IMR-90 (cell line): ENCODE measurements at regions not wholly inside any gene's neighbourhood (a gene's known extent, or its start where the extent isn't known, plus 50 kb on each side); places are given as distances from the start of the nearest gene placed in this dataset.

Experiments
- ATAC-seq: fragments of 200-7000 bp; cut with Tn5 transposase; 2 replicates; pipeline ENCODE4 v1.9.1; 2020; ENCODE audit warnings: low read depth, mild to moderate bottlenecking, moderate library complexity
- BruUV-seq: library from RNA; stranded (reverse); fragments of 400-500 nt; replicated peaks from 2 replicates; lab custom pipeline; 2021; lab: Mats Ljungman, UMichigan
- CTCF ChIA-PET: fragments of 300-600 bp; formaldehyde crosslinking; extraction: SDS; loops from one replicate; lab custom pipeline; 2021; ENCODE audit warnings: antibody characterized with exemption; lab: Yijun Ruan, JAX
- POLR2A ChIA-PET: fragments of 300-600 bp; sonication (Branson Sonifier 250); formaldehyde crosslinking; loops from one replicate; lab custom pipeline; 2022; ENCODE audit warnings: antibody characterized with exemption; ENCODE audit not compliant: unreplicated experiment; lab: Charles Lee
- DNase-seq: peaks from one replicate; pipeline ENCODE4 v3.0.0; 2013
- H2AFZ ChIP-seq: replicated peaks from 2 replicates; pipeline ENCODE3; 2013; ENCODE audit warnings: low read length, mild to moderate bottlenecking; ENCODE audit not compliant: poor library complexity
- H2AK5ac ChIP-seq: 2 replicates; pipeline ENCODE4 v1.6.1; 2013; ENCODE audit warnings: low read depth, low read length, inconsistent platforms
- H2AK9ac ChIP-seq: replicated peaks from 2 replicates; pipeline ENCODE3; 2013; ENCODE audit warnings: mild to moderate bottlenecking, low read depth, low read length, moderate library complexity; ENCODE audit not compliant: poor library complexity
- H2BK120ac ChIP-seq: 2 replicates; pipeline ENCODE4 v1.6.1; 2013; ENCODE audit warnings: low read depth, low read length, inconsistent platforms
- H2BK15ac ChIP-seq: 3 replicates; pipeline ENCODE4 v1.6.1; 2013; ENCODE audit warnings: low read depth, low read length, inconsistent platforms
- H2BK20ac ChIP-seq: 2 replicates; pipeline ENCODE4 v1.6.1; 2013; ENCODE audit warnings: low read depth, mild to moderate bottlenecking, inconsistent platforms, low read length, moderate library complexity
- H2BK5ac ChIP-seq: 2 replicates; pipeline ENCODE4 v1.6.1; 2013; ENCODE audit warnings: mild to moderate bottlenecking, low read depth, low read length, inconsistent platforms; ENCODE audit not compliant: poor library complexity, severe bottlenecking
- H3K14ac ChIP-seq: replicated peaks from 2 replicates; pipeline ENCODE4 v1.6.1; 2013; ENCODE audit warnings: low read depth, low read length, inconsistent platforms
- H3K18ac ChIP-seq: 2 replicates; pipeline ENCODE4 v1.6.1; 2013; ENCODE audit warnings: low read depth, low read length, control low read depth
- H3K23ac ChIP-seq: 2 replicates; pipeline ENCODE4 v1.6.1; 2013; ENCODE audit warnings: low read depth, low read length, inconsistent platforms
- H3K27ac ChIP-seq: 2 replicates; pipeline ENCODE4 v1.5.1; 2013; ENCODE audit warnings: mild to moderate bottlenecking, control low read depth, low read length; ENCODE audit not compliant: insufficient read depth
- H3K27me3 ChIP-seq: 2 replicates; pipeline ENCODE4 v1.6.1; 2013; ENCODE audit warnings: low read length; ENCODE audit not compliant: control insufficient read depth, insufficient read depth
- H3K36me3 ChIP-seq: 2 replicates; pipeline ENCODE4 v1.6.1; 2013; ENCODE audit warnings: low read length, mixed read lengths; ENCODE audit not compliant: control insufficient read depth, insufficient read depth
- H3K4ac ChIP-seq: 2 replicates; pipeline ENCODE4 v1.6.1; 2013; ENCODE audit warnings: low read depth, low read length, inconsistent platforms
- H3K4me1 ChIP-seq: 2 replicates; pipeline ENCODE4 v1.6.1; 2013; ENCODE audit warnings: low read length, mixed read lengths; ENCODE audit not compliant: control insufficient read depth, insufficient read depth
- H3K4me2 ChIP-seq: 2 replicates; pipeline ENCODE4 v1.6.1; 2013; ENCODE audit warnings: low read depth, mild to moderate bottlenecking, control low read depth, low read length, moderate library complexity
- H3K4me3 ChIP-seq: 2 replicates; pipeline ENCODE4 v1.5.1; 2013; ENCODE audit warnings: low read depth, mild to moderate bottlenecking, control low read depth, low read length, moderate library complexity; ENCODE audit not compliant: insufficient read depth
- H3K56ac ChIP-seq: 2 replicates; pipeline ENCODE4 v1.6.1; 2013; ENCODE audit warnings: low read length, inconsistent platforms; ENCODE audit not compliant: insufficient read depth; ENCODE audit errors: extremely low read depth
- H3K79me1 ChIP-seq, 2 experiments: 2 replicates each; pipeline ENCODE4 v1.6.1; 2013; ENCODE audit warnings: low read length in 2 of 2, inconsistent platforms in 1 of 2, low read depth in 1 of 2
- H3K9ac ChIP-seq: 2 replicates; pipeline ENCODE4 v1.6.1; 2013; ENCODE audit warnings: low read depth, low read length, control low read depth
- H3K9me1 ChIP-seq: 2 replicates; pipeline ENCODE4 v1.6.1; 2013; ENCODE audit warnings: low read length, inconsistent platforms; ENCODE audit not compliant: insufficient read depth
- H3K9me3 ChIP-seq: 2 replicates; pipeline ENCODE4 v1.6.1; 2013; ENCODE audit warnings: low read length; ENCODE audit not compliant: control insufficient read depth, insufficient read depth
- H4K20me1 ChIP-seq: 2 replicates; pipeline ENCODE4 v1.6.1; 2013; ENCODE audit warnings: low read length, inconsistent platforms; ENCODE audit not compliant: insufficient read depth
- H4K5ac ChIP-seq: 2 replicates; pipeline ENCODE4 v1.6.1; 2013; ENCODE audit warnings: mild to moderate bottlenecking, low read depth, low read length, control low read depth
- H4K8ac ChIP-seq, 2 experiments: 2 replicates each; pipeline ENCODE4 v1.6.1; 2013; ENCODE audit warnings: low read depth in 2 of 2, low read length in 2 of 2, control low read depth in 1 of 2, inconsistent platforms in 1 of 2
- H4K91ac ChIP-seq: 2 replicates; pipeline ENCODE4 v1.6.1; 2013; ENCODE audit warnings: low read depth, low read length, inconsistent platforms; ENCODE audit not compliant: insufficient read depth
- BHLHE40 ChIP-seq: fragments of 150-350 bp; IDR thresholded peaks from 2 replicates; pipeline ENCODE4 v1.6.1; 2016; ENCODE audit warnings: mild to moderate bottlenecking, low read depth, low read length
- CEBPB ChIP-seq: IDR thresholded peaks from 2 replicates; pipeline ENCODE4 v1.6.1; 2012; ENCODE audit warnings: low read depth, low read length, improper control_type of control experiment
- FOS ChIP-seq: fragments of 150-350 bp; IDR thresholded peaks from 2 replicates; pipeline ENCODE4 v1.6.1; 2016; ENCODE audit warnings: low read depth, low read length
- POLR2A ChIP-seq: IDR thresholded peaks from 2 replicates; pipeline ENCODE4 v1.6.1; 2012; ENCODE audit warnings: mild to moderate bottlenecking, low read depth, low read length
- RCOR1 ChIP-seq: IDR thresholded peaks from 2 replicates; pipeline ENCODE4 v1.6.1; 2012; ENCODE audit warnings: mild to moderate bottlenecking, low read length, improper control_type of control experiment; ENCODE audit not compliant: insufficient replicate concordance
- SMC3 ChIP-seq: fragments of 150-350 bp; IDR thresholded peaks from 2 replicates; pipeline ENCODE4 v1.6.1; 2016; ENCODE audit warnings: low read depth, mild to moderate bottlenecking, antibody characterized with exemption, low read length, moderate library complexity
- WGBS, 2 experiments: methylation state at CpG; one replicate each; pipeline versions ENCODE4 v1.1.5 to v1.1.7; 2013; ENCODE audit warnings: missing lambda C conversion rate in 2 of 2; ENCODE audit not compliant: insufficient read length in 1 of 2; ENCODE audit errors: extremely low coverage in 2 of 2; 5-methylcytosine and 5-hydroxymethylcytosine counted together
- dilution Hi-C: fragments of 300-500 bp; cut with HindIII; formaldehyde crosslinking; loops from one replicate; pipeline ENCODE4 v1.14.3; 2018; ENCODE audit warnings: low sequenced_read_pairs; ENCODE audit not compliant: unreplicated experiment
- in situ Hi-C: fragments of 300-500 bp; cut with MboI; formaldehyde crosslinking; loops from 3 replicates; pipeline ENCODE4 v1.14.3; 2019; ENCODE audit warnings: low sequenced_read_pairs, inconsistent platforms, mixed read lengths
- intact Hi-C: fragments of 100-400 bp; cut with micrococcal nuclease; formaldehyde crosslinking; loops from 2 replicates; pipeline ENCODE4 v1.10.0; 2022

- Histone ChIP-seq H3K27me3 (no peaks in the 10 kb centered on the region), H3K36me3 (no peaks in the 10 kb centered on the region), H3K9me3 (peaks cover 52% of the 10 kb centered on the region), H2AK5ac (no peak overlapping the region), H3K56ac (no peak overlapping the region), H2BK15ac (no peak overlapping the region), H2AK9ac (no peak overlapping the region), H4K91ac (no peak overlapping the region), H3K27ac (no peak overlapping the region), H4K5ac (no peak overlapping the region), H3K18ac (no peak overlapping the region), H2BK5ac (no peak overlapping the region), H3K4me1 (no peaks in the 10 kb centered on the region), H3K9me1 (no peaks in the 10 kb centered on the region), H3K4me3 (no peak overlapping the region), H2BK120ac (no peak overlapping the region), H3K9ac (no peak overlapping the region), H3K79me1 (no peaks in the 10 kb centered on the region), H3K4me2 (no peak overlapping the region), H4K20me1 (no peaks in the 10 kb centered on the region), H4K8ac (no peak overlapping the region), H2BK20ac (no peak overlapping the region), H3K4ac (no peak overlapping the region), H2AFZ (no peak overlapping the region), H3K14ac (no peak overlapping the region), H3K23ac (no peak overlapping the region)
- intact Hi-C loops (no loop called here), dilution Hi-C loops (no loop called here), in situ Hi-C loops (no loop called here)
- BruUV-seq, result no TSS peak
- ChIA-PET CTCF (no interaction called here), POLR2A (no interaction called here)
- ATAC-seq (no peak), DNase-seq (no peak)
- WGBS, 2 experiments, result 40% methylated on average over 1 of the region's 16 CpGs; no CpG with 5 or more reads in 1 of the 2 experiments
- TF ChIP-seq SMC3, result no peak
- TF ChIP-seq BHLHE40, result no peak
- TF ChIP-seq FOS, result no peak
- no peak for TF ChIP-seq CEBPB
- TF ChIP-seq RCOR1, result no peak
- no peak for TF ChIP-seq POLR2A
Observed at GRCh38 chr13:111515635-111516034, 195.2 kb downstream of the TEX29 start.
